GM19025 (cell line): ENCODE measurements at regions not wholly inside any gene's neighbourhood (a gene's known extent, or its start where the extent isn't known, plus 50 kb on each side); places are given as distances from the start of the nearest gene placed in this dataset.
"Not testable (repeated sequence)": the region's sequence is repeated elsewhere in the genome, so short reads cannot be mapped to it uniquely, and the experiment has no call there.

Source experiments
- ATAC-seq: cut with Tn5 transposase; IDR thresholded peaks from one replicate; pipeline ENCODE4 v1.9.1; 2021; ENCODE audit warnings: mild to moderate bottlenecking, low read depth, moderate library complexity; ENCODE audit not compliant: unreplicated experiment

DNA sequence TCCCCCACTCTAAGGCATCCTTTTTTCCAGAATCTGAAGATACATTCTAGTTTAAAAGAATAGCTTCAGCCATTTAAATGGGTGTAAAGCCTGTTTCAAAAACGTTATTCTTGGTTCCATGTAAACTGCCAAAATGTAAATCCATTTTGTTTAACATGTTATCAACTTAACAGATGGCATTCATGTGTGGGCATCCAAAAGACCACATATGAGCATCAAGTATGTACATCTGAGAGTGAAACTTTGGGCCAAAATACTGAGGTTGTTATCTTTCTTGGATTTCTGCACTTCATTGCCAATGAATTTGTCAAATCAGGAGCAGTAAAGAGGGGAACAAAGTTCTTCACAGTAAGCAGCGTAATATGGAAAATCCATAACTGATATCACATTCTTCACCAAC lies 395.4 kb downstream of the ZNF804A start:
- ATAC-seq = no peak

DNA sequence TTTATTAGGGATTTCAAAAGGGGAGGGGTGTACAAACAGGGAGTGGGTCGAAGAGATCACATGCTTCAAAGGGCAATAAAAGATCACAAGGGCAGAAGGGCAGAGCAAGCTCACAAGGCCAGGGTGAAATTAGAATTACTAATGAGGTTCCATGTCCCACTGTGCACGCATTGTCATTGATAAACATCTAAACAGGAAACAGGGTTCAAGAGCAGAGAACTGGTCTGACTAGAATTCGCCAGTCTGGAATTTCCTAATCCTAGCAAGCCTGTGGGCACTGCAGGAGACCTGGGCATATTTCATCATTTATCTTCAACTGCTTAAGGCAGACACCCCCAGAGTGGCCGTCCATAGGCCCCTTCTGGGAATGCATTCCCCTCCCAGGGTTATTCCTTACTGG lies 408.2 kb downstream of the ZNF804A start:
- no peak for ATAC-seq

DNA sequence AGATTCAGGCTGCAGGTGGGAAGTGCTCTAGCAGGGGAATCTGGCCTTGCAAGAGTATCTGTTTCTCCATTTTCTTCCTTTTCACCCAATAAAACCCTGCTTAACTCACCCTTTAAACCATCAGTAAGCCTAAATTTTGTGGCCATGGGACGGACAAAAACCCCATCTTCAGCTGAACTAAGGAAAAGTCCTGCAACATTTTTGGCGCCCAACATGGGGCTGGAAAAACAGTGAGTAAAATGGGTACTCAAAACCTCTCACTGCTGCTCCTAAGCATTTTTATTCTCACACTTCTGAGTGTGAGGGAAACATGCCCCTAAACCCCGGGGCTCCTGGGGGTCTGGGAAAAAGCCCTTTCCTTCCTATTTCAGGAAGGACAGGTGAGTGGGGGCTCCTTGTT lies 414.3 kb downstream of the ZNF804A start:
- ATAC-seq = no peak

DNA sequence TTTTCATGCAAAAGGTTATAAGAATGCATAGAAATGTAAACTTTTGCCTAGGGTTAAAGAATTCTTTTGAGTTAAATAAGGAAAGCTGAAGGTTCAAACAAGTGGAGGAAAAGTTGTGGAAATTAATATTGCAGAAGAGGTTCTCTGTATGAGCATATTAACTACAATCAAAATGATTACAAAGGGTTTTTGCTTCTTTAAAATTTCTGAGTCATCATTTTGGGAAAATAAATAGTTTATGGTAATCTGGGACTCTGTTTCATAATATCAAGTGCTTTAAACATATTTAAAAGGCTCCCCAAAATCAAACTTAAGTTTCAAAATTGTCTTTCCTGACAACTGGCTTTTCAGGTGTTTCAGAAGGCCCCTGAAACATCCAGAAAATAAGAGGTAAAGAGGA lies 415.7 kb downstream of the ZNF804A start:
- ATAC-seq = no peak

DNA sequence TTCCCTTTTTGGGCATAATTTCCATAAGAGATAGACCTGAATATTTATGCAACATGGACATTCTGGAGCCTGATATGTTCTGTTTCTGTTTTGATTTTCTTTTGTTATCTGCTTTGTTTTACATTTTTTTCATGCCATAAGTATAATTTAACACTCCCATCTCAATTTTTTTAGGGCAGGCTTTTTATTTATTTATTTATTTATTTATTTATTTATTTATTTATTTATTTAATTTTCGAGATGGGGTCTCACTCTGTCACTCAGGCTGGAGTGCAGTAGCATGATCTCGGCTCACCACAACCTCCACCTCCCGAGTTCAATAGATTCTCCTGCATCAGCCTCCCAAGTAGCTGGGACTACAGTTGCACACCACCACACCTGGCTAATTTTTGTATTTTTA lies 427.6 kb downstream of the ZNF804A start:
- not testable (repeated sequence) for ATAC-seq

DNA sequence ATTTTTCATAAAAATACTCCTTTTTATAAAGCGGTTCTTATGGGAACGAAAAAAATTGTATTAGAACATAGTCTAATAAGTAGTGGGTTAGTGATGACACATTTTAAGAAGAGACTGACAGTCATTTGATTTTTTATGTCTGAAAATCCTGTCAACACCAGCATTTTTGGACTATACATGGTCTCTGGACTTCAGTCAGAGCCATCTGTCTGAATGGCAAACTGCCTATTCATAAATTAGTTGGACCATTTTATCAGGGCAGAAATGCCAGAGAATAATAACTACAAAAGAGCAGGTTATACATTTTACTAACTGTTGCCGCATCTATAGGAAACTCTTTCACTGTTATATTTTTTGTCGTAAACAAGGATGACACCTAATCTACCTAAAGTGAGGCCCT lies 437.6 kb downstream of the ZNF804A start:
- no peak for ATAC-seq

DNA sequence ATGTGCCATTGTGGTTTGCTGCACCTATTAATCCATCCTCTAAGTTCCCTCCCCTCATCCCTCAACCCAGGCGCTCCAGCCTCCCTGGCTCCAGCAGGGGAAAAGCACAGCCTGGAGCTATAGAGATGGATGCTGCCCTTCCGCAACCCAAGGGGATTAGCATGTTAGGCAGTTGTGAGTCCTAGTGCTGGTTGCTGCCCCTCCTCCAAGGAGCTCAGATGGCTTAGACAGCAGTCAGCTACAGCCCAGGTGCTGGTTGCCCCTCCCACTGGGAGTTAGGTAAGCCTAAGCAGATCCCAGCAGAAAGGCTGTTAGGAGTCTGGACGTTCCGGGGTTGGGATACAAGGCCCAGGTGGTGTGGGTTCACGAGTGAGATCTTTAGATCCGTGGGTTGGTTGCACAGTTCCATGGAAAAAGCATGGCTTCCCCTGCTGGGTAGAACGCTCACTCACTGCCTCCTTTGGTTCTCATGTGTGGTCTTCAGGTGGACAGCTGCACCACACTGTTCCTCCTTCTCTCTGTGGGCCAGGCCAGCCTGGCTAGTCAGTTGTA lies 446.1 kb downstream of the ZNF804A start:
- no peak for ATAC-seq

DNA sequence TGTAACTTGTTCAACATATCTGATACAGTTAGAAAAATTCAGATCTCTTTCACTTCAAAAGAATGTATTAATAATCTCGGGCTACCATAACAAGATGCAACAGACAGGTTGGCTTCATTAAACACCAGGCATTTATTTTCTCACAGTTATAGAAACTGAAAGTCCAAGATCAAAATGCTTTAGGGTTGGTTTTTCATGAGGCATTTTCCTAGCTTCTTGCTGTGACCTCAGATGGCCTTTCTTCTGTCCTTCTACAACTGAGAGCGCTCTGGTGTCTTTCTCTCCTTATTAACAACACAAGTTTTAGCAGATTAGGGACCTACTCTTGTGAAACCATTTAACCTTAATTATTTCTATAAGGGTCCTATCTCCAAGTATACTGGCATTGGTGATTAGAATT lies 452.5 kb downstream of the ZNF804A start:
- ATAC-seq = no peak

DNA sequence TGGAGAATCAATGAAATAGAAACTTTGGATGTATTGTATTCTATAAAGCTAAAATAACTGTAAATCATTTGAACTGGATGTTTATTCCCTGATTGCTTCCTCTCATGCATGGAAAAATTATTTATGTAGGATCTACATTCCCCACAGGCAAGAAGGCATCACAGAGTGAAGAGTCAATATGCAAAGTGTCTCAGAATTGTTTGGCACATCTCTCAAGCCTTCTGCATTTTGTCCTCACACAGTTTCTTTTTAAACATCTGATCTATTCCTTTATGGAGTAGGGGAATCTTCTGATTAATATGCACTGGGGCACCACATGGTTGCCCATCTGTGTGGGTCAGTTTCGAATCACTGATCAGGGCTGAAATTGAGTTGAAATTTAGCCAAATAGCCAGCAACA lies 465.4 kb downstream of the ZNF804A start:
- no peak for ATAC-seq

DNA sequence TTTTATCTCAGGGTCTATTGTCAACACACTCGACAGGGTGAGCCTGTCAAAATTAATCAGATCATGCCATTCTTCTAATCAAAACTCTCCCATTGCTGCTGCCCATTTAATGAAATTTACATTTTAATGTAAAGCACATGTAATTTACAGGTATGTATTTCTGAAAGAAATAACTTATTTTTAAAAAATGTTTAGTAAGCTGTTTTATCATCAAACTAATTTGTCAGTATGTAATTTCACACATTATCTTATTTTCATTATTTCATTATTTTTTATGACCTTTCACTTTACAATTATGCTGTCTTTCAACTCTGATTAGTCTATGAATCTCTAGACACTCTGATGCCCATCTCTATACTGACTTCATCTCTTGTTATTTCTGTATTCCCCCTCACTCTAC lies 467.8 kb downstream of the ZNF804A start:
- no peak for ATAC-seq

DNA sequence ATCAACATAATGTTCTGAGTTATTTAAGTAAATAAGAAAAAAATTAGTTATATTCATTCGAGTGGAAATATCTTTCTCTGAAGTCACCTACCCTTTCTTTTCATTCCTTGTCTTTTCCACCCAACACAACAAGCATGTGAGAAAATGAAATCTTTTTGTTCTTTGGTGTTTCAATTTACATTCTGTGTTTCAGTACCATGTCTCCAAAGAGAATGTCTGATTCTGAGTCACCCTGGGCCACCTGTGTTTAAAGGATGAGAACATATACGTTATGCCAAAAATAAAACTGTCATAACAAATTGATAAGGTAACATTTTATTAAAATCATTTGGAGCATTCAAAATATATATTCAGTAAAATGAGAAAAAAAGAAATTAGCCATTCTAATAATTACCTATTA lies 470.8 kb downstream of the ZNF804A start:
- ATAC-seq = no peak

DNA sequence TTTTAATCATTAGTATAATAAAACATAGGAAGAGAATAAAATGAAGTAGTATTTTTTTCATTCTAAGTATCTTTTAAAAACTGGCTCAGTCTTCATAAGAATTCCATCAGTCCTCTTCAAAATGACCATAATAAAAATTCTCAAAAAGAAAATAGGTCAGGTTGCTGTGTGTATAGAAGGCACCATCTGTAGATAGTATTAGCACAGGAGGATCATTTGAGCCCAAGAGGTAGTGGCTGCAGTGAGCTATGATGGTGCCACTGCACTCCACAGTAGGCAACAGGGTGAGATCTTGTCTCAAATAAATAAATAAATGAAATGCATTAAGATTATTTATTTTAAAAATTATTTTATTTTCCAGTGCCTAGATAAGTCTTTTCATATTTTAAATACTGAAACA lies 475.8 kb downstream of the ZNF804A start:
- no peak for ATAC-seq

DNA sequence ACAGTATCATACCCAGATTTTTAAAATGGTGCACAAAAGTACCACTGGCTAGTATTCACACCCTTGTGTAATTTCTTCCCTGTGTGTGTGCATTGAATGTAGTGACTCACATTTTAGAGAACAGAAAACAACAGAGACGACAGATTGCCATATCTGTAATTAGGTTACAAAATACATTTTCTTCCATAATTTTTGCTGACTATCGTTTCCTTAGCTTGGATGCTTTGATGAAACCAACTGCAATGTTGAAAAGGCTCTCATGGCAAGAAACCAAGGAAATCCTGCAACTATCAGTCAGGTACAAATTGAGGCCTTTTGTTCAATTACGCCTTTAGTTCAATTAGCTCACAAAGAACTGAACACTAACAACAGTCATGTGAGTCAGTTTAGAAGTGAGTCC lies 484.4 kb downstream of the ZNF804A start:
- ATAC-seq = no peak

DNA sequence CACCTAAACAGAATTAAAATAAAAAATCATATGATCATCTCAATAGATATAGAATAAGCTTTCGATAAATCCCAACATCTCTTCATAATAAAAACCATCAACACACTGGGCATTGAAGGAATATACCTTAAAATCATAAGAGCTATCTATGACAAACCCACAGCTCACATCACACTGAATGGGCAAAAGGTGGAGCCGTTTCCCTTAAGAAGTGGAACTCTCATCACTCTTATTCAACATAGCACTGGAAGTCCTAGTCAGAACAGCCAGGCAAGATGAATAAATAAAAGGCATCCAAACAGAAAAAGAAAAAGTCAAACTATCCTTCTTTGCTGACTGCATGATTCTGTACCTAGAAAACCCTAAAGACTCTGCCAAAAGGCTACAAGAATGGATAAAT lies 510.3 kb downstream of the ZNF804A start:
- no peak for ATAC-seq

DNA sequence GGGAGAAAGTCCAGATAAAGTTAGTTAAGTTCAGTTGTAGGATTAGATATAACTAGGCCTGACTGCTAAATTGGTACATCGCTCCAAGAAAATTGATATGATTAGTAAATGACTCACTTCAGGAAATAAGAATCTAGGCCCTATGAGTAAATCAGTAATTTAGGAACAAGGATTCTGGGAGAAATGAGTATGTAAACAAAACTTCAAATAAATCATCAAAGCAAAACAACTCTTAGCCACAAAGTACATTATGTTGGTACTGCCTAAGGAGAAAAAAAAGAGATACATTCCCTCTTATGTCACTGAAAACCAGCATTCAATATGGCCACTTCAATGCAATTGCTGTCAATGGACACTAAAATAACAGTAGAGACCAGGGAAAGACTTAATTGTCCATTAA lies 529.1 kb downstream of the ZNF804A start:
- no peak for ATAC-seq

DNA sequence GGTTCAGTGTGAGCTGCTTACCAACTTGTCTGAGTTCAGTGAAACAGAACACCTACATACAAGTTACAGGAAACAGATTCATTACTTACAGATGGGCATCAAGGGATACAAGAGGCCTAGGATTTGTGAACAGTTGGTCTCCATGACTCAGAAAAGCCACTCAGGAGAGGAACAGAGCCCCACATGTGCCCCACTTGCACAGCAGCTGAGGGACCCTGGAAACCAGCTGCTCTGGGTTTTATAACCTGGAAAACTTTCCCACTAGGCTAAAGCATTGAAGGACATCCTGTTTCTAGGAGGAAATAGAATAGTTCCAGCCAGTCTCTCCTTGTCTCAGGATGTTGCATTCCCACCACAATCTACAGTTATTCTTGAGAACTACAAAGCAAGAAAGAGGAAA lies 530.0 kb downstream of the ZNF804A start:
- no peak for ATAC-seq

DNA sequence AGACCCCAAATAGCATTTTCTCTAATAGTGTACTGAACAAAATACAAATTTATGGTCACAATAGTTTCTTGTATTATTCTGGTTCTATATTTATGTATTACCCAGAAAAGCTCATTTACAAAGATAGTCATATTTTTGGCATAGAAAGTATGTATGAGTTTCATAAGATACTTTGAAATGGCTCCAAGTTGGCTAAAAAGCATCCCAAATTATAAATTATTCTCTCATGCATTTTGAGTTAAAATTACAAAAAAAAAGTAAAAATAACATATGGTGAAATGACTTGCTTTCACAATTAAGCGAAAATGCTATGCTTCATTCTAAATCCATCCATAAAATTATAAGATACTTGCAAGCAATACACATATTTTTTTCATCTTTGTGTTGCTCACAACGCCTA lies 530.7 kb downstream of the ZNF804A start:
- ATAC-seq = no peak

DNA sequence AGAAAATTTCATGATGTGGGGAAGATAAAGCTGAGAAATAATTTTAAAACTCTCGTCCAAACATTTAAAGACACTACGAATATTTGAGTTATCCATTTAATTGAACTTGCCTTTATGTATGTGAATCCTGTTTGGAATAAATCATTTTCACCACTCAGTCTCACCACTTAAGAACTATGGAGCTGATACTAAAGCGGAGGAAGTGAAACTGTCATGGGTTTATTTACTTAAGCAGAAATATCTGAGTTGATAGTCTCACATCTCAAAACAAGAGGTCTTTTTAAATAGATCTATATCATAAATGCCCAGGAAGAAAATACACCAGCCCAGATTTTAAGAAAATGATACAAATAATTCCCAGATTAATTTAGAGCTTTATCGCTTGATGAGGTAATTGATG lies 532.4 kb downstream of the ZNF804A start:
- ATAC-seq = no peak

DNA sequence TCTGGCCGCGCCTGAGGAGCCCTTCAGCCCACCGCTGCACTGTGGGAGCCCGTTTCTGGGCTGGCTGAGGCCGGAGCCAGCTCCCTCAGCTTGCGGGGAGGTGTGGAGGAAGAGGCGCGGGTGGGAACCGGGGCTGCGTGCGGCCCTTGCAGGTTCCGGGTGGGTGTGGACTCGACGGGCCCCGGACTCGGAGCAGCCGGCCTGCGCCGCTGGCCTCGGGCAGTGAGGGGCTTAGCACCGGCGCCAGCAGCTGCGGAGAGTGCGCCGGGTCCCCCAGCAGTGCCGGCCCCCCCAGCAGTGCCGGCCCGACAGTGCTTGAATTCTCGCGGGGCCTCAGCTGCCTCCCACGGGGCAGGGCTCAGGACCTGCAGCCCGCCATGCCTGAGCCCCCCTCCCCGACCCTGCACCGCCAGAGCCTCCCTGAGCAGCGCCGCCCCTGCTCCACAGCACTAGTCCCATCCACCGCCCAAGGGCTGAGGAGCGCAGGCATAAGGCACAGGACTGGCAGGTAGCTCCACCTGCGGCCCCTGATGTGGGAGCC lies 534.2 kb downstream of the ZNF804A start:
- ATAC-seq = no peak

DNA sequence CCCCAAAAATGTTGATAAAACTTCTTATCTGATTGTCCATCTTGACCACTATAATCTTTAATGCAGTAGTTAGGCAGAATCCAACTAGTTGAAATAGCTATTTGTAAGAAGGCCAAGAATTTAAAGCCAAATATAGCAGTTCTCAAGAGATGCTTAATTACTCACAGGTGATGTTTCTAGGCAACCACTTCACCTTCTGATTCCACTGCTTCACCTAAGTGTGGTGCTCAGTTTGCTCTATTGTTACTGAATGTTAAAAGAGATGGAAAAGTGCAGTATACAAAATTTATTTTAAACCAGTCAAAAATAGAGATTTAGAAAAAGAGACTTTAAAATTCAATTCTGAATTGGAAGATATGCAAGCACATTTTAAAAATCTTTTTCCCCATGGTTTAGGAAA lies 539.4 kb downstream of the ZNF804A start:
- no peak for ATAC-seq

DNA sequence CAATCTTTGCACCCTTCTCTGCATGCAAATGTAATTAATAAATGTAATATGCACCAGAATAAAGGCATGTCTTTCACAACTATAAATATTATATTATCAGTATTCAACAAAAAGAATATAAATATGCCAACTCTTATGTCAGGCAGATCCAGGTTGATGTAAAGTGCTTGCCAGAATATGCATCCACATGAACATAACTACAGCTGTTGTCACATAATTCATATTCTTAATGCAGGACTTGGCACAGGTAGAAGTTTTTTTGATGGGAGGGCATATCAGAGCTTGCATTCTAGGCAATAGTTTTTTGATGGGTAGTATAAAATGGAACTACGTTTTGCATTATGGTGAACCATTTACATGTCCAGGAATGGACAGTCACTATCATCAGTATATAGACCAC lies 544.3 kb downstream of the ZNF804A start:
- no peak for ATAC-seq

DNA sequence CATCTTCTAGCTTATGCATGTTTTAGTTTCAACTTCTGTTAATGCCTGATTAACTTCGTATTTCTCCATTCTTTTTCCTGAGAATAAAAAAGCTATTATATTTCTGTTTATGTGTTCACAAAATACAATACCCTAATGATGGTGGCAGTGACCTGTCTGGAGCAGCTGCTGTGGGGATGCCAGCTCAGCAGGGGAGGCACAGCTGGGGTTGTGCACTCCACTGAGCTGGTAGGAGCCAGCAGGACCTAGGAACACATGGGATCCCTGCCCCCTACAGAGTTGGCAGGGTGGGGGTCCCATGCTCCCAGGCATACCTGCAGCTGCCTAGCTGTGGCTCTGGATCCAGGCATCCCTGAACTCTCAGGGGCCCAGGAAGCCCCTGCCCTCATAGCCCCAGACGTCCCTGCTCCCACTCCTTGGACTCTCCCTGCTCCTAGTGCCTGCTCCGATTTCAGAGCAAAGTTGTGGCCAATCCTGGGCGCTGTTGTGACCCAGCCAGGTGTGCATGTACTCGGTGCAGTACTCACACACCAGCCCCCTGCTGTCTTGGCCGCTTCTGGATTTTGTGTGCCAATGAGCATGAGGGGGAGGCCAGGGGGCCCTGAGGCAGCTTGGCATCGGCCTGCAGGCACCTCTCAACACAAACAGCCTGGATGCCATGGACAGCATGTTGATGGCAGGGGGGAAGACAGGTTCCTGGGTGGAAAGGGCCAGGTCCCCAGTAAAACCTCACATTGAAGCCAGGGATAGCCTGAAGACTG lies 546.0 kb downstream of the ZNF804A start:
- ATAC-seq = no peak
